ENCODE measurements at regions not wholly inside any gene's neighbourhood (a gene's known extent, or its start where the extent isn't known, plus 50 kb on each side); places are given as distances from the start of the nearest gene placed in this dataset.

DNA sequence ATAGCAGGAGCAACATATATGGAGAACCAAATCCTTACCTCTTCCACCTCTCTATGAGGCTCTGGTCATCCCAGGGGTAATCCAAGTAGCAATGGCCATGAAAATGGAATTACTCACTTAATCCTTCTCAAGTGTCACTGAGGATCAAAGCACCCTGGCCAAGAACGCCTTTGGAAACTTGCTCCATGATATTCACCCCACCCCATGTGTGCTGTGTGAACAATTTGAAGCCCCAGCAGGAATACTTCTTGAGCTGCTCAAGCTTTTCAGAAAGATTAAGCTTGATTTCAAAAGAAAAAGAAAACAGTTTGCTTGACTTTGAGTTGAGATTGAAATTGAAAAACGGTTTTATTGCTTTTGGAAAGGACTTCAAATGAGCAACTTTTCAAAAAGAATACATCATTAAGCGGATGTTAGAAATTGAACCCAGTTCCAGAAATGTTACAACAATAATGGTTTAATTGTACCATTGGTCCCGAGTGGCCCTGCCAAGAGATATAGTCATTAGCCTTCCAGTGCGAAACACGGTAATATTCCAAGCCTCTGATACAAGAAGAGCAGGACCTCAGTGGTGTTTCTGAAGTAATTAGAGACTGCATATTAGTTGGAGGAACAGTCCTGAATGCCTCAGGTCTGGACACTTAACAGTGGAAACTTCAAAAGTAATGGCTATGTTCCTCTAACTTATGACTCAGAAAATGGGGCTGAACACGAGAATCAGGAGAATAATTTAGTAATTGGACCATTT is 208.1 kb downstream of the NEBL start:
- Histone ChIP-seq H3K4me1 (ENCODE audit: control insufficient read depth in 2 of 2, insufficient read depth in 2 of 2, low read length in 2 of 2) (no peaks in the 10 kb centered on the region), H3K27me3 (ENCODE audit: control insufficient read depth in 2 of 2, insufficient read depth in 1 of 2, low read length in 1 of 2) (no peaks in the 10 kb centered on the region), H3K4me3 (ENCODE audit: low read length in 2 of 2) (no peak overlapping the region), H3K36me3 (ENCODE audit: control insufficient read depth in 2 of 2, insufficient read depth in 2 of 2, low read length in 1 of 2) (no peaks in the 10 kb centered on the region), H3K9me3 (ENCODE audit: control insufficient read depth in 2 of 2, insufficient read depth in 1 of 2, low read length in 1 of 2) (no peaks in the 10 kb centered on the region), H3K27ac (ENCODE audit: low read depth in 1 of 2, low read length in 1 of 2) (no peak overlapping the region)
- no peak for DNase-seq (ENCODE audit: low read depth in 6 of 9, low spot score in 9 of 9)
- 93% methylated on average over 7 of the region's 7 CpGs for WGBS

DNA sequence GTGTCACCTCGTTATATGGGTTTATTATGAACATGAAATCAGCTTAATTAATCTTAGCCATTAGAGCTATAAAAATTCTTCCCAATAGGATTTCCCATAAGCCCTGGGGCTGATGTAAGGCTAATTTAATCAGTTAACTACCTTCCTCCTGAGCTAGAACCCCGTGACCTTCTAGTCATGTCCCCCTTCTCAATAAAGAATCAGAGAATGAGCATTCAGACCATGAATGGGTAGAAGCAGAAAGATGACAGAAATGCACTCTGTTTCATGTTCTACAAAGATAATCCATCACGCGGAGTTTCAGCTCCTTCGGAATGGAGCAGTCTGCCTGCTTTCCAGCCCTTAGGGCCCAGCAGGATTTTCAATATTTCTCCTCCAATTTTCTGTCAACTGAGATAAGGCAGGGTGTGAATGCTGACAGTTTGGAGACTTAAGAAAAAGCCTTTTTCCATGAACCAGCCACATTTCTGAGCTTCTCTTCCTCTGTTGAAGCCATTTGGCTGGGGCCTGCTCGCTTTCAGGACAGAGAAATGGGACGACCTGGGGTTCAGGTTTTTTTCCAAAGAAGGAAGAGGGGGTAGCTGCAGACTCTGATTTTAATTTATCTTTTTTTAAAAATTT is 211.0 kb downstream of the NEBL start:
- H3K36me3 ChIP-seq (ENCODE audit: control insufficient read depth in 2 of 2, insufficient read depth in 2 of 2, low read length in 1 of 2) = no peaks in the 10 kb centered on the region
- WGBS = 95% methylated on average over 7 of the region's 7 CpGs

DNA sequence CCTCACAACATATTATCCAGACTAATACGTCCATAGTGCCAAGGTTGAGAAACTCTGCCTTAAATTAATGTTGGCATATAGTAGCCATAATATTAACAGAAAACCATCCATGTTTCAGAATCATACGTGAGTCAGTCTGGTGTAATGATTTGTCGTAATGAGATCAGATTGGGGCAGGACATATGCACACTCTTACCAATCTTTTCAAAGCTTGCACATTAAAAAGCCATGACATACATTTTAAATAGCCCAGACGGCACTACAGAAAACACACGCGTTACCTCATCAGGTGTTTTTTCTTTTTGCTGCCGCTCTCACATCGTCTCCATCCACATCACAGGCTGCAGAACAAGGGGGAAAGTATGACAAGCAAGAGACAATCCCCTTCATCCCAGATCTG is 211.6 kb downstream of the NEBL start:
- no peaks in the 10 kb centered on the region for H3K27me3 ChIP-seq (ENCODE audit: control insufficient read depth in 2 of 2, insufficient read depth in 1 of 2, low read length in 1 of 2)
- H3K4me3 ChIP-seq (ENCODE audit: low read length in 2 of 2) = no peak overlapping the region
- no peaks in the 10 kb centered on the region for H3K36me3 ChIP-seq (ENCODE audit: control insufficient read depth in 2 of 2, insufficient read depth in 2 of 2, low read length in 1 of 2)
- DNase-seq (ENCODE audit: low read depth in 6 of 9, low spot score in 9 of 9) = no peak
- 92% methylated on average over 8 of the region's 8 CpGs for WGBS
- no peak overlapping the region for H3K27ac ChIP-seq (ENCODE audit: low read depth in 1 of 2, low read length in 1 of 2)
- no peaks in the 10 kb centered on the region for H3K4me1 ChIP-seq (ENCODE audit: control insufficient read depth in 2 of 2, insufficient read depth in 2 of 2, low read length in 2 of 2)
- no peaks in the 10 kb centered on the region for H3K9me3 ChIP-seq (ENCODE audit: control insufficient read depth in 2 of 2, insufficient read depth in 1 of 2, low read length in 1 of 2)

More for the DNA sequence above, 211.0 kb downstream of the NEBL start:
- Histone ChIP-seq H3K27ac (ENCODE audit: low read depth in 1 of 2, low read length in 1 of 2) (no peak overlapping the region), H3K4me1 (ENCODE audit: control insufficient read depth in 2 of 2, insufficient read depth in 2 of 2, low read length in 2 of 2) (no peaks in the 10 kb centered on the region), H3K4me3 (ENCODE audit: low read length in 2 of 2) (no peak overlapping the region), H3K27me3 (ENCODE audit: control insufficient read depth in 2 of 2, insufficient read depth in 1 of 2, low read length in 1 of 2) (no peaks in the 10 kb centered on the region), H3K9me3 (ENCODE audit: control insufficient read depth in 2 of 2, insufficient read depth in 1 of 2, low read length in 1 of 2) (no peaks in the 10 kb centered on the region)
- no peak for DNase-seq (ENCODE audit: low read depth in 6 of 9, low spot score in 9 of 9)

DNA sequence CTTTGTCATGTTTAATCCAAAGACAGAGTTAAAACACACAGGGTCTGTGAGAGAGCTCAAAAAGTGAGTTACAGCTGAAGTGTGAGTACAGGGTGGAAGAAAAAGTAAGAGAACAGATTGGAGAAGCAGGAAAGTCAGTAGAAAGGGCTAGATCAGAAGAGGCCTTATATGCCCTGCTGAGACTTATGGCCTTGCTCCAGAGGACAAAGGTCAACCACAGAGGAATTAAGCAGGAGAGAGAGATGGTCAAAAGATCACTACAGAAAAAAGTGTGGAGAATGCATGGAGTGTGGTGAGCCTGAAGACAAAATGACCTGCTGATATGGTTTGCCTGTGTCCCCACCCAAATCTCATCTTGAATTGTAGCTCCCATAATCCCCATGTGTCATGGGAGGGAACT is 213.8 kb downstream of the NEBL start:
- Histone ChIP-seq H3K4me1 (ENCODE audit: control insufficient read depth in 2 of 2, insufficient read depth in 2 of 2, low read length in 2 of 2) (no peaks in the 10 kb centered on the region), H3K9me3 (ENCODE audit: control insufficient read depth in 2 of 2, insufficient read depth in 1 of 2, low read length in 1 of 2) (no peaks in the 10 kb centered on the region), H3K27me3 (ENCODE audit: control insufficient read depth in 2 of 2, insufficient read depth in 1 of 2, low read length in 1 of 2) (no peaks in the 10 kb centered on the region), H3K36me3 (ENCODE audit: control insufficient read depth in 2 of 2, insufficient read depth in 2 of 2, low read length in 1 of 2) (no peaks in the 10 kb centered on the region), H3K27ac (ENCODE audit: low read depth in 1 of 2, low read length in 1 of 2) (no peak overlapping the region), H3K4me3 (ENCODE audit: low read length in 2 of 2) (no peak overlapping the region)
- DNase-seq (ENCODE audit: low read depth in 6 of 9, low spot score in 9 of 9) = no peak

DNA sequence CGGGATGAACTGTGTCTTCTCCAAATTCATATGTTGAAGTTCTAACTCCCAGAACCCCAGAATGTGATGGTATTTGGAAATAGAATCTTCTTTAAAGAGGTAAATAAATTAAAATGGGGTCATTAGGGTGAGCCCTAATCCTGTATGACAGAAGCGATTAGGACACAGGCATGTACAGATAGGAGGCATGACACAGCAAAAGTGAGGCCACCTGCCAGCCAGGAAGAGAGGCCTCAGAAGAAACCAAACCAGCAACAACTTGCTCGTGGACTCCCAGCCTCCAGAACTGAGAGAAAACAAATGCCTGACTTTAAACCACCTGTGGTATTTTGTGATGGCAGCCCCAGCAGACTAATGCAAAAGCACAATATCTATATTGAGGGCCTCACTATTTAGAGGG is 214.3 kb downstream of the NEBL start:
- Histone ChIP-seq H3K4me1 (ENCODE audit: control insufficient read depth in 2 of 2, insufficient read depth in 2 of 2, low read length in 2 of 2) (no peaks in the 10 kb centered on the region), H3K27me3 (ENCODE audit: control insufficient read depth in 2 of 2, insufficient read depth in 1 of 2, low read length in 1 of 2) (no peaks in the 10 kb centered on the region), H3K9me3 (ENCODE audit: control insufficient read depth in 2 of 2, insufficient read depth in 1 of 2, low read length in 1 of 2) (no peaks in the 10 kb centered on the region), H3K36me3 (ENCODE audit: control insufficient read depth in 2 of 2, insufficient read depth in 2 of 2, low read length in 1 of 2) (no peaks in the 10 kb centered on the region), H3K4me3 (ENCODE audit: low read length in 2 of 2) (no peak overlapping the region), H3K27ac (ENCODE audit: low read depth in 1 of 2, low read length in 1 of 2) (no peak overlapping the region)
- DNase-seq (ENCODE audit: low read depth in 6 of 9, low spot score in 9 of 9) = no peak
- 66% methylated on average over 3 of the region's 3 CpGs for WGBS

DNA sequence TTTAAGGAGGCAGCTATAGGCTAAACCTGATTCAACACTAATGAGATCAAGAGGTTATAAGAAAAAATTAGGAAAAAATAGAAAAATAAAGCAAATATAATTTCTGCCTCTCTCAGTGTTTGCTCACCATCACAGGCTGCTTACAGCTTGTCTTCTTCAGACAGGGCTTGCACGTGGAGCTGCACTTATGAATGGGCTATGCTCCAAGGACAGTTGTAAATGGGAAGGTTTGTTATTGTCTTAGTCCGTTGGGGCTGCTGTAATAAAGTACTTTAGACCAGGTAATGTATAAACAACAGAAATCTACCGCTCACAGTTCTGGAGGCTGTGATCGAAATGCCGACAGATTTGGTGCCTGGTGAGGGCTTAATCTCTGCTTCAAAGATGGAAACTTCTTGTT is 219.8 kb downstream of the NEBL start:
- H3K4me1 ChIP-seq (ENCODE audit: control insufficient read depth in 2 of 2, insufficient read depth in 2 of 2, low read length in 2 of 2) = no peaks in the 10 kb centered on the region
- H3K4me3 ChIP-seq (ENCODE audit: low read length in 2 of 2) = no peak overlapping the region
- WGBS = 95% methylated on average over 5 of the region's 5 CpGs

DNA sequence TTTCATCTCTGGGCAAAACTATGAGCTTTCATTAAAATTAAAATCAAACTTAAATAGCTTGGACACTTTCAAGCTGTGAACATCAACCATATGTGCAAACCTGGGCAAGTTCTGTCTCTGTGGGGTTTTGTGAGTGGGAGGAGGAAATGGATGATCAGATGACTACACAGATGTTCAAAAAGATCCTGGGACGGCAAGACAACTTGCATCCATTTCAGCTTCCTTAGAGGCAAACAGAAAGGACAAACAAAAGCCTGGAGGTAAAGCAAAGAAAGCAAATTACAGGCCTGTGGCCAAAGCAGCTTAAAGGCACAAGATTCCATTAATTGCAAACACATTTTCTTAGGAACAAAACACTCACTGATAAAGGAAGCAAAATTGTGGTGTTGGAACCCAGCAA is 222.2 kb downstream of the NEBL start:
- no peaks in the 10 kb centered on the region for H3K4me1 ChIP-seq (ENCODE audit: control insufficient read depth in 2 of 2, insufficient read depth in 2 of 2, low read length in 2 of 2)
- H3K27ac ChIP-seq (ENCODE audit: low read depth in 1 of 2, low read length in 1 of 2) = no peak overlapping the region
- H3K4me3 ChIP-seq (ENCODE audit: low read length in 2 of 2) = no peak overlapping the region
- no peaks in the 10 kb centered on the region for H3K27me3 ChIP-seq (ENCODE audit: control insufficient read depth in 2 of 2, insufficient read depth in 1 of 2, low read length in 1 of 2)
- WGBS = 9% methylated on average over 1 of the region's 1 CpG
- no peaks in the 10 kb centered on the region for H3K36me3 ChIP-seq (ENCODE audit: control insufficient read depth in 2 of 2, insufficient read depth in 2 of 2, low read length in 1 of 2)
- peak in 1 of 9 donors; percentile 4 for DNase-seq (ENCODE audit: low read depth in 6 of 9, low spot score in 9 of 9)
- H3K9me3 ChIP-seq (ENCODE audit: control insufficient read depth in 2 of 2, insufficient read depth in 1 of 2, low read length in 1 of 2) = no peaks in the 10 kb centered on the region

More for the DNA sequence above, 219.8 kb downstream of the NEBL start:
- no peak overlapping the region for H3K27ac ChIP-seq (ENCODE audit: low read depth in 1 of 2, low read length in 1 of 2)
- H3K9me3 ChIP-seq (ENCODE audit: control insufficient read depth in 2 of 2, insufficient read depth in 1 of 2, low read length in 1 of 2) = no peaks in the 10 kb centered on the region
- H3K27me3 ChIP-seq (ENCODE audit: control insufficient read depth in 2 of 2, insufficient read depth in 1 of 2, low read length in 1 of 2) = no peaks in the 10 kb centered on the region
- DNase-seq (ENCODE audit: low read depth in 6 of 9, low spot score in 9 of 9) = no peak
- no peaks in the 10 kb centered on the region for H3K36me3 ChIP-seq (ENCODE audit: control insufficient read depth in 2 of 2, insufficient read depth in 2 of 2, low read length in 1 of 2)

DNA sequence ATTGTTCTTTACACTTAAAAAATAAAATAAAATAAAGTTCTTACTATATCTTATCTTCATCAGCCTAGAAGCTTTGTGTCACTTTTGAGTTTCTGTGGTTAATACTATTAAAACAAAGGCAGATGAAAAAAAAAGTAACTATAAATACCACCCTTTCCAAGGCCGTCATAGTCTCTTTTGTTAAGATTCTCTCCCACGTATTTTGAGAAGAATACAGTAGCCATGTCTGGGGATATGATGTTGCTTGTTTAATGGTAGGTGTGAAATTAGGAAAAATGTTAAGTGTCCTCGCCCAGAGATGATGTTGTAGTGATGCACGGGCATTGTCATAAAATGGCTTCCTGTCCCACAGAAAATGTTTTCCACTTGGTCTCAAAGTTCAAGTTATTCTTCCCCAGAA is 223.9 kb downstream of the NEBL start:
- no peaks in the 10 kb centered on the region for H3K4me1 ChIP-seq (ENCODE audit: control insufficient read depth in 2 of 2, insufficient read depth in 2 of 2, low read length in 2 of 2)
- H3K27ac ChIP-seq (ENCODE audit: low read depth in 1 of 2, low read length in 1 of 2) = no peak overlapping the region
- H3K4me3 ChIP-seq (ENCODE audit: low read length in 2 of 2) = no peak overlapping the region
- H3K9me3 ChIP-seq (ENCODE audit: control insufficient read depth in 2 of 2, insufficient read depth in 1 of 2, low read length in 1 of 2) = no peaks in the 10 kb centered on the region
- no peak for DNase-seq (ENCODE audit: low read depth in 6 of 9, low spot score in 9 of 9)
- no peaks in the 10 kb centered on the region for H3K27me3 ChIP-seq (ENCODE audit: control insufficient read depth in 2 of 2, insufficient read depth in 1 of 2, low read length in 1 of 2)
- H3K36me3 ChIP-seq (ENCODE audit: control insufficient read depth in 2 of 2, insufficient read depth in 2 of 2, low read length in 1 of 2) = no peaks in the 10 kb centered on the region
- 66% methylated on average over 4 of the region's 4 CpGs for WGBS

DNA sequence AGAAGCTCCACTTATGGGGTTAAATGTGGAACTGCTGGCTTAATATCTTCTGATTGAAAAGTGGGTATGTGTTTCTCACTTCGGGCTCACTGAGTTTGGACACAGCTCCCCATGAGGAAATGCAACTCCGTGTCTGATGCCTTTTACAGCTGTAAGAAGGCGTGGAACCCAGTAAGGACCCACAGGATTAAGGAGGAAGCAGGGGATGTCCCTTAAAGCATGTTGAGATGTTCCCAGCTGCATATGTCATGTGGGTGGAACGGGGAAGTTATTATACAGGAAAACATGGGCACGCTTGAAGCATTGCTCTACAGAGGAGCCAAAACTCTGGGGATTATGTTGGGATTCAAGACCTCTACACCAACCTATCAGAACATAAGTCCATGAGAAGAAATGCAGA is 224.4 kb downstream of the NEBL start:
- H3K27me3 ChIP-seq (ENCODE audit: control insufficient read depth in 2 of 2, insufficient read depth in 1 of 2, low read length in 1 of 2) = no peaks in the 10 kb centered on the region
- WGBS = 79% methylated on average over 5 of the region's 5 CpGs
- no peak overlapping the region for H3K27ac ChIP-seq (ENCODE audit: low read depth in 1 of 2, low read length in 1 of 2)
- no peaks in the 10 kb centered on the region for H3K4me1 ChIP-seq (ENCODE audit: control insufficient read depth in 2 of 2, insufficient read depth in 2 of 2, low read length in 2 of 2)
- H3K4me3 ChIP-seq (ENCODE audit: low read length in 2 of 2) = no peak overlapping the region
- no peaks in the 10 kb centered on the region for H3K36me3 ChIP-seq (ENCODE audit: control insufficient read depth in 2 of 2, insufficient read depth in 2 of 2, low read length in 1 of 2)
- no peak for DNase-seq (ENCODE audit: low read depth in 6 of 9, low spot score in 9 of 9)
- peaks cover 0 to 2% of the 10 kb centered on the region in 2 donors for H3K9me3 ChIP-seq (ENCODE audit: control insufficient read depth in 2 of 2, insufficient read depth in 1 of 2, low read length in 1 of 2)

All from thymus (tissue), 11 donors.